ENCODE measurements at regions not wholly inside any gene's neighbourhood (a gene's known extent, or its start where the extent isn't known, plus 50 kb on each side); places are given as distances from the start of the nearest gene placed in this dataset.

DNA sequence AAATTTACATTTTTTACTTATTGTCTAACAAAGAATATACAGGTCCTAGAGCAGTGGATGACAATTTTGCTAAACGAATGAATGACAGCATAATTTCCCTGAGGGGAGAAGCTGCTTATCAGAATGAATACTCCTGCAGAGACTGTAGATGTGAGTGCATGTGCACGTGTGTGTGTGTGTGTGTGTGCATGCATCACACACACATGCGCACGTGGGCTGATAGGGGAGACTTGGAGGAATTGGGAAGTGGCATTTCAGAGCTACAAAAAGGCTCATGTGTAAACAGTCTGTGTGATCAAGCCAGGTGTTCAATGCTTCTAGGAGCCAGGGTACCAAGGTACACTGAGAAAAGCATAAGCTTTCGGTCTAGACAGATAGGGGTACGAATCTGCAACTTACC lies 93.5 kb upstream of the SASH1 start:
- DNase-seq (ENCODE audit: low read depth) = no peak

DNA sequence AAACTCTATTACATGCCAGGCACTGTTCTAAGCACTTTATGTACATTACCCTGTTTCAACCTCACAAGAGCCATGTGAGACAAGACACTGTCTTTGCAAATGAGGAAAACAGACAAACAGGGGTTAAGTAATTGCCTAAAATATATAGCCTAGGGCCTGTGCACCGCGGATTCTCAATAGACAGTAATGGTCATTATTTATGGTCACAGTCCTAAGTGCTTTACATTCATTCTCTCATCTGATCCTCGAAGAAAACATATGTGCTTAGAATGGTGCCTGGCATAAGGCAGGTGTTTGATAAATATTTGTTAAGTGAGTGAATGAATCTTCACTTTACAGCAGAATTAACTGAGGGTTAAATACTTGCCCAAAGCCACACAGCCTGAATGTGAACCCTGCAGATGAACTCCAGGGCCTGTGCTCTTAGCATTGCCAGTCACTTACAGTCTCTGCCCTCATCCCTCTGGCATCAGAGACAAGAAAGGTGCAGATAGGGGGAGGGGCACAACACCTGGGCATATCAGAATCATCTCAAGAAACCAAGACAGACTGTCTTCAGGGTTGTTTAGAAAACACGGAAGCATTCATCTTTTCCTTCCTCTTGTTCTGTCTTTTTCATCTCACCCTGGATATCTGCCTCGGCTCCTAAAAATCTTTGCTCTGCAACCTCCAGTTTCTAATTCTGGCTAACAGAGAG lies 92.8 kb upstream of the SASH1 start:
- DNase-seq (ENCODE audit: low read depth) = no peak

DNA sequence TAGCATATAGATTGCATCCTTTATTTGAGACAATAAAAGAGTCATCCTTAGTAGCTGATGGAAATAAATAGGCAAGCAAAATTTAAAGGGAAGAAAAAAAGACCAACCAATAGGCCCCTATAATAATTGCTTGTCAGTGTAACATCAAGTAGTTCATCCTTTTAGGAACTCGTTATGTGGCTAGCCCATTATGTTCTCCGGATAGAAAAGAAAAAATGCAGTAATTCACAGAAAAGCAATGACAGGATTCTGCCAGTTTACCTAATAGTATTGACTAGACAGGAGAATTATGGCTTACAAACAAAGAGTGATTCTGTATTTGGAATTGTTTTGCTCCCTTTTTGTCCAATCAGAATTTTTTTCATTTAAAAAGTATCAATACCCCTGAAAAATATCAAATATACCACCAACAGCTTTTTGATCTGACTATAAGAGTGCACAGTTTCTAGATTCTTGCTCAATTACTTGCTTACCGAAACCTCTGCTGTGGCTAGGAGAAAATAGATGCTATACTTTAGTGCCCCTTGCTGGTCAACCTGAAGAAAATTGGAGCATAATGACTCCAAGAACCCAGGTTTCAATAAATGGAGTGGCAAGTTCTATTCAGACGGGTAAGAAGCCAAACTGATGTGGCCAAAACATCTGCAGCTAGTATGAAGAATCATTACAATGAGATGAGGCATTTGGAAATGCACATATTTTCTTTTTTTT lies 91.5 kb upstream of the SASH1 start:
- DNase-seq (ENCODE audit: low read depth) = no peak

DNA sequence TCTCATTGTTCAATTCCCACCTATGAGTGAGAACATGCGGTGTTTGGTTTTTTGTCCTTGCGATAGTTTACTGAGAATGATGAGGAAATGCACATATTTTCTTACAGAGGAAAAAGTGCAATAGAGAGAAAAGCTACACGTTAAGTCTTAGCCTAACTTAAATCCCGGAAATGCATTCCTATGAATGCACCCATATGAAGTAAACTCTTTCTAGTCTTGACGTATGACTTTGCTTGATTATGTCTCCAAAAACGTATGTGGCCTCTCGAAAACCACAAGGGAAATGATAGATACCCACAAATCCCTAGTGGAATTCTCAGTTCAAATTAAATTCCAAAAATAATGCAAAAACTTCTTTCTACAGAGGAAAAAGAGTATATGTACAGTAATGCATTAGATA lies 90.7 kb upstream of the SASH1 start:
- DNase-seq (ENCODE audit: low read depth) = no peak

DNA sequence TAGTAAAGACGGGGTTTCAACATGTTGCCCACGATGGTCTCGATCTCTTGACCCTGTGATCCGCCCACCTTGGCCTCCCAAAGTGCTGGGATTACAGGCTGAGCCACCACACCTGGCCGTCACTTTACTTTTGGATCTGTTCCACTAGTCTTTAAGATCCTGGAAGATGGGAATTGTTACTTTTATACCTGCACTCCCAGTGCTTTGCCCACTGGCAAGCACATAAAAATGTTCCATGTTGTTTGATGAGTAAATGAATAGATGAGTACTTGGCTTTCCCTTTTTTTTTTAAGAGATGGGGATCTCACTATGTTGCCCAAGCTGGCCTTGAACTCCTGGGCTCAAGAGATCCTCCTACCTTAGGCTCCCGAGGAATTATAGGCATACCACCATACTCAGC lies 84.8 kb upstream of the SASH1 start:
- DNase-seq (ENCODE audit: low read depth) = no peak

GRCh38 chr6:148258868-148259267 lies 83.8 kb upstream of the SASH1 start:
- no peak for DNase-seq (ENCODE audit: low read depth)

GRCh38 chr6:148261470-148261869 lies 81.2 kb upstream of the SASH1 start:
- DNase-seq (ENCODE audit: low read depth) = no peak

DNA sequence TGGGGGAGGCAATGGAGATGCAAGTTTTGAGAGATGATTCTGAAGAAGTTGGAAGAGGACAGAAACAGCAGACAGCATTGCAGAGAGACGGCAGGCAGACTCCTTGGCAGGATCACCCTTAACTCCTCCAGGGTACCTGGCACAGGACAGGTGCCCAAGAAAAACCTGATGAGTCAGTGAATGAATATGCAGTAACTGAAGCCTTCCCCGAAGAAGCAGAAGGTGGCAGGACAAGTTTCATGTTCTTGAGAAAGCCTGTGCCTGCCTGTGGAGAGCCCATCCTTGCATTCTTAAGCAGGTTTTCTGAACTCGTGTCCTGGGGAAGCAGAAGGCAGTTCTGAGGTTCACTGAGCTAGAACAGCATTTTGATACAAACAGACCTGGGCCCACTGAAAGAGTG lies 79.6 kb upstream of the SASH1 start:
- no peak for DNase-seq (ENCODE audit: low read depth)

GRCh38 chr6:148263961-148264360 lies 78.7 kb upstream of the SASH1 start:
- no peak for DNase-seq (ENCODE audit: low read depth)

DNA sequence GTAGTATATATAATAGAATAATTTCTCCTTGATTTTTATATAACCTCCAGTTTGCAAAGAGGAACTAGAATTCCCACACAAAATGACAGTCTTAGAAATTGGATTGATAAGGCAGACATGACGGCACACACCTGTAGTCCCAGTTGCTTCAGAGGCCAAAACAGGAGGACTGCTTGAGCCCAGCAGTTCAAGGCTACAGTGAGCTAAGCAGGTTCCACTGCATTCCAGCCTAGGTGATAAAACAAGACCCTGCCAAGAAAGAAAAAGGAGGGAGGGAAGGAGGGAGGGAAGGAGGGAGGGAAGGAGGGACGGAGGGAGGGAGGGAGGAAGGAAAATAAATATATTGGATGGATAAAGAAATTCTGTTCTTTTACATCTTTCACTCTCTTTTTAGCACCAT lies 77.6 kb upstream of the SASH1 start:
- DNase-seq (ENCODE audit: low read depth) = no peak

- no peak for DNase-seq (ENCODE audit: low read depth)
Observed at GRCh38 chr6:148269386-148269785, 73.3 kb upstream of the SASH1 start.

- peak; percentile 95 for DNase-seq (ENCODE audit: low read depth)
Observed at GRCh38 chr6:148271711-148272439, 70.8 kb upstream of the SASH1 start.

DNA sequence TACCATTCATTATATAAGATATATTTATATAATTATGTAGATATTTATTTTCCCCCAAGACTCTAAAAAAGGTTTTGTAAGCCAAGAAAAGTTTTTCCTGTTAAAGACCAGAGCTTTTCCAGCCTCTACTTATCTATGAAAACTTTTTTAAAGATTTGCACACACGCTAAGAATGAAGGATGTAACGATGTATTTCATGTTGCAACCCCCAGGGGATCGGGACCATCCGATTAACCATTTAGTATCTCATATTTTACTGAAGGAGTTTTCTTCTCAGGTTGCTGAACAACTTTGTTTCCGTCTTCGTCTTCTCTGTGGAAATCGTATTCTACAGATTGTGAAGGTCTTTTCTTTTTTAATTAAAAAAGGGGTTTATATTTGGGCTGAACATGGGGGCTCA lies 70.0 kb upstream of the SASH1 start:
- DNase-seq (ENCODE audit: low read depth) = no peak

GRCh38 chr6:148273962-148274752 lies 68.5 kb upstream of the SASH1 start:
- DNase-seq (ENCODE audit: low read depth) = no peak

- no peak for DNase-seq (ENCODE audit: low read depth)
Observed at GRCh38 chr6:148274809-148275208, 67.8 kb upstream of the SASH1 start.

- no peak for DNase-seq (ENCODE audit: low read depth)
Observed at GRCh38 chr6:148285205-148285604, 57.4 kb upstream of the SASH1 start.

GRCh38 chr6:148286563-148286962 lies 56.1 kb upstream of the SASH1 start:
- no peak for DNase-seq (ENCODE audit: low read depth)

DNA sequence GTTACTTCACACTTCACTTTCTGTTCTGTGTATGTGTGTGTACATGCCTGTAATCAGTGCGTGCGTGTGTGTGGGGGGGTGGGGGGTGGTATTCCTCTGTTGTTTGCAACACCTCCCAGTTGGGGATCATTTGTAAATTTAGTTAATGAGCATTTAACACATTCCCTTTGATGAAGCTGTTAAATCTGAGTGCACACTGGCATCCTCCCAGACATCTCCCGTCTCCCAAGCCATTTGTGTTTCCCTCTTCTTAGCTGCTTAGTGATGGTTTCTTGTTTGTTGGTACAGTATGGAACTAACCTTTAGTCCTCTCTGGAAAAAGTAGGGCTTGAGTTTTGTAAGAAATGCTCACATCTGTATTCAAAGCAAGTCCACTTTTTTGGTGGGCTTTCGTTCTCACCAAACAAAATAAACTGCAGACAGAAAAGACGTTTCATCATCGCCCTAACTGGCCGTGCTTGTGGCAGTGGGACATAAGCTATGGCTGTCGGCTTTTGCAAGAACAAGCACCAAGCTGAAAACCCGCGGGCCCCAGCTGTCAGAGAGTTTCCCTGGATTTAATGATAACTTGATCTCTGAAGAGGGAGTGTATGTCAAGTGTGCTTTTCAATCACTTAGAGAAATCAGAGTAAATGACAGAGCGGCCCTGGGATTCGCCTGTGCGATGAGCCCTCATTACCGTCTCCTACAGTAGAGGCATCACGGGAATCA lies 54.9 kb upstream of the SASH1 start:
- DNase-seq (ENCODE audit: low read depth) = no peak

DNA sequence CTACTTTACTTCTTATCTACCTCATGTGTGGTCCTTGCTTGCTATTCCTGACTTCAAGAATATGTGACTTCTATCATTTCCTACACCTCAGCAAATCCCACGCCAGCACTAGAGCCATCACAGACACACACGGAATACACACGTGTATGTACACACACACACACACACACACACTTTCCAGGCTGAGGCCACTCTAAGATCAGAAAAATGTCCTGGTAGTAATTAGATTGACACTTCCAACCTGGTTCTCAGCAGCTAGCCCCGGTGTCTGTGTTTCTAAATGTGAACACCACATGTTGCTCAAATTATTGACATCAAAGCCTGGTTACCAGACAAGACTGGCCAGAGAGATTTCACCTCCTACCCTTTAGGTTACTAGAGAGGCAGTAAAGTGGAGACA lies 54.1 kb upstream of the SASH1 start:
- no peak for DNase-seq (ENCODE audit: low read depth)

DNA sequence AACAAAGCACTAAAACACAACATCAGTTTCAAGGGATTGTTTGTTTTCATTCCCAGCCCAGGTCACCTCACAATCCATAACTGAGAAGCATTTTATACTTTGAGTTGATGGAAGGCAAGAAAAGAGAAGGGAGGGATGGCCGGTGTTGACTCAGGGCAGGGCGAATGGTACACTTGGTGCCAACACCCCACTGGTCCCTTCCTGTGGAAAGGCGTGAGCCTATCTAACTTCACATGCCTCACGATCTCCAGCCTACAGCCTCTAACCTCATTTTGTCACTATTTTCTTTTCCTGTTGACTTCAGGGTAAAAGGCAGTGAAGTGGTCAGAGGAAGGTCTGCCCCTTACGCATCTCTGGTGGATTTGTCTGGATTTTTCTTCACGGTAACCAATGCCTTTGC lies 53.5 kb upstream of the SASH1 start:
- no peak for DNase-seq (ENCODE audit: low read depth)

DNA sequence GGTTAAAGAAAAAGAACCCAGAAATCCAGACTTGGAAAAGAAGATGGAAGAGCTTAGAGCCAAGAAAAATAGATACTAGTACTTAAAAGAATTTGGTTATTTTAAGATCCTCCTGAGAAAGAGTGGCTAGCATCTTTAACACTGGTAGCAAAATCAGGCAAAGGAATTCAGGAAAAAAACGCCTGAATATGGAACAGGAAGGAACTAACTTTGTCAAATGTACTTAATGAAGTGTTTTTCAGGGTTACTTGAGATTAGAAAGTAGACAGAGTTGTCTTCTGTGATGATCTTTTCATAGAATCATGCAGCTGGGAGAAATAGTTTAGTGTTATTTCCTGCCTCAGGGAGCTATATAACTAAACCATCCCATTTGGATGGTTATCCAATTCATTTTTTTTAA lies 50.8 kb upstream of the SASH1 start:
- DNase-seq (ENCODE audit: low read depth) = no peak
